Neural progenitor cell (in vitro differentiated cells): ENCODE measurements at regions not wholly inside any gene's neighbourhood (a gene's known extent, or its start where the extent isn't known, plus 50 kb on each side); places are given as distances from the start of the nearest gene placed in this dataset.

Source experiments
- EZH2 ChIP-seq: fragments of 200-600 bp; sonication (generic); IDR thresholded peaks from 2 replicates; pipeline ENCODE4 v1.6.1; 2017; ENCODE audit warnings: antibody characterized with exemption, mild to moderate bottlenecking, moderate library complexity
- EZH2phosphoT487 ChIP-seq: fragments of 200-600 bp; sonication (generic); IDR thresholded peaks from 2 replicates; pipeline ENCODE4 v1.6.1; 2017; ENCODE audit warnings: antibody characterized with exemption
- TF ChIP-seq, protein P1 (sequence below): fragments of 200-600 bp; sonication (generic); IDR thresholded peaks from 2 replicates; pipeline ENCODE4 v1.5.1; 2017; ENCODE audit warnings: antibody characterized with exemption, mild to moderate bottlenecking

- TF ChIP-seq, protein P1, sequence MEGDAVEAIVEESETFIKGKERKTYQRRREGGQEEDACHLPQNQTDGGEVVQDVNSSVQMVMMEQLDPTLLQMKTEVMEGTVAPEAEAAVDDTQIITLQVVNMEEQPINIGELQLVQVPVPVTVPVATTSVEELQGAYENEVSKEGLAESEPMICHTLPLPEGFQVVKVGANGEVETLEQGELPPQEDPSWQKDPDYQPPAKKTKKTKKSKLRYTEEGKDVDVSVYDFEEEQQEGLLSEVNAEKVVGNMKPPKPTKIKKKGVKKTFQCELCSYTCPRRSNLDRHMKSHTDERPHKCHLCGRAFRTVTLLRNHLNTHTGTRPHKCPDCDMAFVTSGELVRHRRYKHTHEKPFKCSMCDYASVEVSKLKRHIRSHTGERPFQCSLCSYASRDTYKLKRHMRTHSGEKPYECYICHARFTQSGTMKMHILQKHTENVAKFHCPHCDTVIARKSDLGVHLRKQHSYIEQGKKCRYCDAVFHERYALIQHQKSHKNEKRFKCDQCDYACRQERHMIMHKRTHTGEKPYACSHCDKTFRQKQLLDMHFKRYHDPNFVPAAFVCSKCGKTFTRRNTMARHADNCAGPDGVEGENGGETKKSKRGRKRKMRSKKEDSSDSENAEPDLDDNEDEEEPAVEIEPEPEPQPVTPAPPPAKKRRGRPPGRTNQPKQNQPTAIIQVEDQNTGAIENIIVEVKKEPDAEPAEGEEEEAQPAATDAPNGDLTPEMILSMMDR, result peak; percentile 12
- no peak for TF ChIP-seq EZH2
- TF ChIP-seq EZH2phosphoT487, result no peak
Measured at GRCh38 chr16:55207693-55208428, 116.1 kb upstream of the IRX6 start.
